H9 (cell line): ENCODE measurements at regions not wholly inside any gene's neighbourhood (a gene's known extent, or its start where the extent isn't known, plus 50 kb on each side); places are given as distances from the start of the nearest gene placed in this dataset.

Source experiments
- DNase-seq: peaks from one replicate; pipeline ENCODE4 v3.0.0-alpha.2; 2017
- H2AFZ ChIP-seq: one replicate; pipeline ENCODE4 v1.6.1; 2013; ENCODE audit warnings: mild to moderate bottlenecking, low read length, control low read depth, moderate library complexity
- H2AK5ac ChIP-seq: 2 replicates; pipeline ENCODE4 v1.6.1; 2013; ENCODE audit warnings: low read length, control low read depth, mixed read lengths; ENCODE audit not compliant: insufficient read length
- H2BK120ac ChIP-seq: one replicate; pipeline ENCODE4 v1.6.1; 2013; ENCODE audit warnings: low read depth, mild to moderate bottlenecking, low read length, control low read depth, inconsistent platforms; ENCODE audit not compliant: poor library complexity, severe bottlenecking
- H2BK12ac ChIP-seq: 2 replicates; pipeline ENCODE4 v1.6.1; 2013; ENCODE audit warnings: low read length, control low read depth, mixed read lengths, low read depth; ENCODE audit not compliant: insufficient read length
- H2BK15ac ChIP-seq: 2 replicates; pipeline ENCODE4 v1.6.1; 2013; ENCODE audit warnings: low read depth, low read length, control low read depth
- H2BK20ac ChIP-seq: one replicate; pipeline ENCODE4 v1.6.1; 2013; ENCODE audit warnings: low read depth, mild to moderate bottlenecking, low read length, control low read depth, inconsistent platforms; ENCODE audit not compliant: poor library complexity, severe bottlenecking
- H2BK5ac ChIP-seq: 2 replicates; pipeline ENCODE4 v1.6.1; 2013; ENCODE audit warnings: low read length, control low read depth, mixed read lengths; ENCODE audit not compliant: insufficient read length
- H3K14ac ChIP-seq: 2 replicates; pipeline ENCODE4 v1.6.1; 2013; ENCODE audit warnings: low read length, control low read depth; ENCODE audit not compliant: insufficient read depth
- H3K18ac ChIP-seq: 2 replicates; pipeline ENCODE4 v1.6.1; 2013; ENCODE audit warnings: low read depth, mild to moderate bottlenecking, mixed read lengths, low read length, control low read depth; ENCODE audit not compliant: insufficient read length
- H3K23ac ChIP-seq: 2 replicates; pipeline ENCODE4 v1.6.1; 2013; ENCODE audit warnings: low read length, control low read depth, mixed read lengths, low read depth; ENCODE audit not compliant: insufficient read length
- H3K23me2 ChIP-seq: 2 replicates; pipeline ENCODE4 v1.6.1; 2013; ENCODE audit warnings: low read depth, mild to moderate bottlenecking, mixed read lengths, low read length, control low read depth; ENCODE audit not compliant: insufficient read length, poor library complexity, severe bottlenecking
- H3K27ac ChIP-seq: 2 replicates; pipeline ENCODE4 v1.5.1; 2013; ENCODE audit warnings: low read length, control low read depth, mixed read lengths, low read depth; ENCODE audit not compliant: insufficient read length
- H3K27me3 ChIP-seq: 2 replicates; pipeline ENCODE4 v1.6.1; 2013; ENCODE audit warnings: low read length, control low read depth, inconsistent platforms; ENCODE audit not compliant: insufficient read depth
- H3K4ac ChIP-seq: 2 replicates; pipeline ENCODE4 v1.6.1; 2013; ENCODE audit warnings: low read depth, mild to moderate bottlenecking, control low read depth, inconsistent platforms, low read length, moderate library complexity
- H3K4me1 ChIP-seq: 2 replicates; pipeline ENCODE4 v1.6.1; 2013; ENCODE audit warnings: low read length, control low read depth, inconsistent platforms; ENCODE audit not compliant: insufficient read depth
- H3K4me2 ChIP-seq: 2 replicates; pipeline ENCODE4 v1.6.1; 2013; ENCODE audit warnings: low read length, control low read depth, mixed read lengths; ENCODE audit not compliant: insufficient read length, insufficient read depth
- H3K56ac ChIP-seq: 2 replicates; pipeline ENCODE4 v1.6.1; 2013; ENCODE audit warnings: low read depth, mild to moderate bottlenecking, mixed read lengths, low read length, control low read depth; ENCODE audit not compliant: insufficient read length
- H3K79me1 ChIP-seq: 2 replicates; pipeline ENCODE4 v1.6.1; 2013; ENCODE audit warnings: low read depth, mild to moderate bottlenecking, moderate library complexity, low read length, control low read depth, inconsistent platforms; ENCODE audit not compliant: insufficient read depth, poor library complexity, severe bottlenecking
- H3K79me2 ChIP-seq: 2 replicates; pipeline ENCODE4 v1.6.1; 2013; ENCODE audit warnings: low read length, control low read depth, inconsistent platforms; ENCODE audit not compliant: insufficient read depth
- H3K9ac ChIP-seq: 2 replicates; pipeline ENCODE4 v1.6.1; 2013; ENCODE audit warnings: low read length, control low read depth, mixed read lengths; ENCODE audit not compliant: insufficient read length; ENCODE audit errors: extremely low read depth
- H3K9me3 ChIP-seq: one replicate; pipeline ENCODE4 v1.6.1; 2013; ENCODE audit warnings: low read depth, low read length, inconsistent platforms; ENCODE audit not compliant: control insufficient read depth
- H3T11ph ChIP-seq: one replicate; pipeline ENCODE4 v1.6.1; 2013; ENCODE audit warnings: mild to moderate bottlenecking, low read length, control low read depth, inconsistent platforms
- H4K20me1 ChIP-seq: one replicate; pipeline ENCODE4 v1.6.1; 2013; ENCODE audit not compliant: control insufficient read depth, insufficient read length, insufficient read depth
- H4K5ac ChIP-seq: 2 replicates; pipeline ENCODE4 v1.6.1; 2013; ENCODE audit warnings: low read depth, mild to moderate bottlenecking, mixed read lengths, low read length, control low read depth; ENCODE audit not compliant: insufficient read length
- H4K8ac ChIP-seq: replicated peaks from 2 replicates; pipeline ENCODE4 v1.6.1; 2013; ENCODE audit warnings: low read length, control low read depth, mixed read lengths, low read depth; ENCODE audit not compliant: insufficient read length
- H4K91ac ChIP-seq: 2 replicates; pipeline ENCODE4 v1.6.1; 2013; ENCODE audit warnings: low read depth, mild to moderate bottlenecking, moderate library complexity, mixed read lengths, low read length, control low read depth; ENCODE audit not compliant: insufficient read length
- H3K27ac Mint-ChIP-seq, 3 experiments: 2 replicates in 2 of 3; 3 replicates in 1 of 3; pipeline ENCODE4 v1.8.0; 2020 to 2021; ENCODE audit warnings: mixed read lengths in 3 of 3, mild to moderate bottlenecking in 1 of 3, moderate library complexity in 1 of 3
- H3K27me3 Mint-ChIP-seq: 2 replicates; pipeline ENCODE4 v1.8.0; 2021; ENCODE audit warnings: low read depth, mild to moderate bottlenecking, moderate library complexity, mixed read lengths
- H3K36me3 Mint-ChIP-seq, 3 experiments: 2 replicates in 2 of 3; 3 replicates in 1 of 3; pipeline ENCODE4 v1.8.0; 2020 to 2021; ENCODE audit warnings: low read depth in 3 of 3, mixed read lengths in 3 of 3; ENCODE audit not compliant: insufficient read depth in 1 of 3
- H3K4me1 Mint-ChIP-seq, 2 experiments: 2 replicates each; pipeline ENCODE4 v1.8.0; 2020; ENCODE audit warnings: mixed read lengths in 2 of 2
- H3K4me3 Mint-ChIP-seq, 2 experiments: 2 replicates in 1 of 2; 3 replicates in 1 of 2; pipeline ENCODE4 v1.8.0; 2020 to 2021; ENCODE audit warnings: mild to moderate bottlenecking in 2 of 2, mixed read lengths in 2 of 2, moderate library complexity in 1 of 2
- H3K9me3 Mint-ChIP-seq, 2 experiments: 2 replicates in 1 of 2; 3 replicates in 1 of 2; pipeline ENCODE4 v1.8.0; 2020; ENCODE audit warnings: mild to moderate bottlenecking in 2 of 2, mixed read lengths in 2 of 2, moderate library complexity in 1 of 2
- WGBS: extraction: QIAGEN DNeasy Blood & Tissue Kit; methylation state at CpG from one replicate; pipeline ENCODE4 v1.1.7; 2013; ENCODE audit warnings: missing lambda C conversion rate, low lambda C conversion rate, mixed read lengths; ENCODE audit not compliant: insufficient read length; ENCODE audit errors: extremely low coverage; 5-methylcytosine and 5-hydroxymethylcytosine counted together
- TF ChIP-seq, protein P1 (sequence below): fragments of 200-600 bp; sonication (generic); conservative IDR thresholded peaks from 3 replicates; pipeline ENCODE4 v1.8.0; 2021; ENCODE audit warnings: antibody characterized with exemption, mild to moderate bottlenecking

GRCh38 chr14:26859483-26859882, 261.6 kb upstream of the NOVA1 start:
- no peak overlapping the region for H3K18ac ChIP-seq
- Mint-ChIP-seq H3K27me3 (no peaks in the 10 kb centered on the region), H3K27ac (no peak overlapping the region), H3K36me3 (no peaks in the 10 kb centered on the region), H3K4me1 (no peaks in the 10 kb centered on the region), H3K9me3 (no peaks in the 10 kb centered on the region), H3K4me3 (no peak overlapping the region)
- H3K23me2 ChIP-seq = no peaks in the 10 kb centered on the region
- H3K4me2 ChIP-seq = no peak overlapping the region
- H3K23ac ChIP-seq = no peak overlapping the region
- no peaks in the 10 kb centered on the region for H3K27me3 ChIP-seq
- H3K79me2 ChIP-seq = no peaks in the 10 kb centered on the region
- no peaks in the 10 kb centered on the region for H3K79me1 ChIP-seq
- H2AFZ ChIP-seq = no peak overlapping the region
- H4K91ac ChIP-seq = no peak overlapping the region
- no peak overlapping the region for H3K14ac ChIP-seq
- WGBS = no CpG with 5 or more reads among the region's 2 CpGs
- no peak overlapping the region for H3K56ac ChIP-seq
- H3K4me1 ChIP-seq = no peaks in the 10 kb centered on the region
- no peak overlapping the region for H3K27ac ChIP-seq
- no peak overlapping the region for H4K5ac ChIP-seq
- no peak overlapping the region for H2BK5ac ChIP-seq
- H2BK12ac ChIP-seq = no peak overlapping the region
- no peak overlapping the region for H2BK20ac ChIP-seq
- no peak overlapping the region for H4K8ac ChIP-seq
- no peak overlapping the region for H3K9ac ChIP-seq
- H2BK15ac ChIP-seq = no peak overlapping the region
- no peaks in the 10 kb centered on the region for H4K20me1 ChIP-seq
- H2BK120ac ChIP-seq = no peak overlapping the region
- no peak overlapping the region for H3T11ph ChIP-seq
- no peak overlapping the region for H2AK5ac ChIP-seq
- H3K4ac ChIP-seq = no peak overlapping the region
- no peak for DNase-seq
- TF ChIP-seq, protein P1, sequence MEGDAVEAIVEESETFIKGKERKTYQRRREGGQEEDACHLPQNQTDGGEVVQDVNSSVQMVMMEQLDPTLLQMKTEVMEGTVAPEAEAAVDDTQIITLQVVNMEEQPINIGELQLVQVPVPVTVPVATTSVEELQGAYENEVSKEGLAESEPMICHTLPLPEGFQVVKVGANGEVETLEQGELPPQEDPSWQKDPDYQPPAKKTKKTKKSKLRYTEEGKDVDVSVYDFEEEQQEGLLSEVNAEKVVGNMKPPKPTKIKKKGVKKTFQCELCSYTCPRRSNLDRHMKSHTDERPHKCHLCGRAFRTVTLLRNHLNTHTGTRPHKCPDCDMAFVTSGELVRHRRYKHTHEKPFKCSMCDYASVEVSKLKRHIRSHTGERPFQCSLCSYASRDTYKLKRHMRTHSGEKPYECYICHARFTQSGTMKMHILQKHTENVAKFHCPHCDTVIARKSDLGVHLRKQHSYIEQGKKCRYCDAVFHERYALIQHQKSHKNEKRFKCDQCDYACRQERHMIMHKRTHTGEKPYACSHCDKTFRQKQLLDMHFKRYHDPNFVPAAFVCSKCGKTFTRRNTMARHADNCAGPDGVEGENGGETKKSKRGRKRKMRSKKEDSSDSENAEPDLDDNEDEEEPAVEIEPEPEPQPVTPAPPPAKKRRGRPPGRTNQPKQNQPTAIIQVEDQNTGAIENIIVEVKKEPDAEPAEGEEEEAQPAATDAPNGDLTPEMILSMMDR = no peak
- H3K9me3 ChIP-seq = no peaks in the 10 kb centered on the region
